ENCODE measurements at regions not wholly inside any gene's neighbourhood (a gene's known extent, or its start where the extent isn't known, plus 50 kb on each side); places are given as distances from the start of the nearest gene placed in this dataset.

DNA sequence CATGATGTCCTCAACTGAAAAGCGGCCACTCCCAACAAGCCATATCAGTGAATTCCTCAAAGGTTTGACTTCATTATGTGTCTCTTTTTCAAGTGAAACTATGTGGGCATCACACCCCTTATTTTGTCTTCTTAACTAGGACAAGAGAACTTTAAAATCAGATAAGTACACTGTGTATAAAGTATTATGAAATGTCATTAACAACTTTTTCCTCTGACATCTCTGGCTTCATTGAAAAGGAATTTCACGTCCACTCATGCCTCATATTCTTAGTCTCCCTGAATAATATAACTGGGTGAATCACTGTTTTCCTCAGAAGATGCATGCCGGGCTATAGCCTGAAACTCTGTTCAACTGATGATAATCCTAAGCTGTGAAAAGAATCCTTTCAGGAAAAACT is 415.8 kb downstream of the ACTL7B start:
- TF ChIP-seq, protein P1, sequence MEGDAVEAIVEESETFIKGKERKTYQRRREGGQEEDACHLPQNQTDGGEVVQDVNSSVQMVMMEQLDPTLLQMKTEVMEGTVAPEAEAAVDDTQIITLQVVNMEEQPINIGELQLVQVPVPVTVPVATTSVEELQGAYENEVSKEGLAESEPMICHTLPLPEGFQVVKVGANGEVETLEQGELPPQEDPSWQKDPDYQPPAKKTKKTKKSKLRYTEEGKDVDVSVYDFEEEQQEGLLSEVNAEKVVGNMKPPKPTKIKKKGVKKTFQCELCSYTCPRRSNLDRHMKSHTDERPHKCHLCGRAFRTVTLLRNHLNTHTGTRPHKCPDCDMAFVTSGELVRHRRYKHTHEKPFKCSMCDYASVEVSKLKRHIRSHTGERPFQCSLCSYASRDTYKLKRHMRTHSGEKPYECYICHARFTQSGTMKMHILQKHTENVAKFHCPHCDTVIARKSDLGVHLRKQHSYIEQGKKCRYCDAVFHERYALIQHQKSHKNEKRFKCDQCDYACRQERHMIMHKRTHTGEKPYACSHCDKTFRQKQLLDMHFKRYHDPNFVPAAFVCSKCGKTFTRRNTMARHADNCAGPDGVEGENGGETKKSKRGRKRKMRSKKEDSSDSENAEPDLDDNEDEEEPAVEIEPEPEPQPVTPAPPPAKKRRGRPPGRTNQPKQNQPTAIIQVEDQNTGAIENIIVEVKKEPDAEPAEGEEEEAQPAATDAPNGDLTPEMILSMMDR (IDR thresholded peaks at IDR 0.05) = no peak
- TF ChIP-seq POLR2A (IDR thresholded peaks at IDR 0.05) = no peak
